ENCODE measurements at regions not wholly inside any gene's neighbourhood (a gene's known extent, or its start where the extent isn't known, plus 50 kb on each side); places are given as distances from the start of the nearest gene placed in this dataset.

DNA sequence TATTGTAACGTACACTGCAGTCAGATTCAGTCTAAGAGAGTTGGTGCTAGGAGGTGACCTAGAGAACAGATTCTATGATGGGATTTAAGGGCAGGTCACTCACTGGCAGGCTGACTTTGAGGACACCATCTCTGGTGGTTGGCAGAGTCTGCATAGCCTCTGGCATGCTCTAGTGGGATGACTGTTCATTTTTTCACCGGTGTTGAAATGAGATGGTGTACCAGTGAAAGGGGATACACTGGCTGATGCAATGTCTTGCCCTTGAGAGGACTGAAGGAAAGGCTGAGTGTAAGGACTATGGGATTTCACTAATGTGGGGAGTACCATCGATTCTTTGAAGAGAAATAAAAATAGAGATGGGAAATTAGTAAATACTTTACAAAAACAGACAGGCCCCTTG, 186.9 kb upstream of the PIEZO2 start:
- Histone ChIP-seq H3K4me3 (ENCODE audit: low read depth, low read length) (no peak overlapping the region), H3K27ac (no peak overlapping the region), H3K27me3 (replicated peaks) (no peaks in the 10 kb centered on the region), H3K36me3 (replicated peaks) (no peaks in the 10 kb centered on the region)
- in situ Hi-C loops (cut with HindIII; ENCODE audit: low pct_ligation_motif_present, low sequenced_read_pairs), result no loop called here
- no peak for DNase-seq
- TF ChIP-seq, protein P1, sequence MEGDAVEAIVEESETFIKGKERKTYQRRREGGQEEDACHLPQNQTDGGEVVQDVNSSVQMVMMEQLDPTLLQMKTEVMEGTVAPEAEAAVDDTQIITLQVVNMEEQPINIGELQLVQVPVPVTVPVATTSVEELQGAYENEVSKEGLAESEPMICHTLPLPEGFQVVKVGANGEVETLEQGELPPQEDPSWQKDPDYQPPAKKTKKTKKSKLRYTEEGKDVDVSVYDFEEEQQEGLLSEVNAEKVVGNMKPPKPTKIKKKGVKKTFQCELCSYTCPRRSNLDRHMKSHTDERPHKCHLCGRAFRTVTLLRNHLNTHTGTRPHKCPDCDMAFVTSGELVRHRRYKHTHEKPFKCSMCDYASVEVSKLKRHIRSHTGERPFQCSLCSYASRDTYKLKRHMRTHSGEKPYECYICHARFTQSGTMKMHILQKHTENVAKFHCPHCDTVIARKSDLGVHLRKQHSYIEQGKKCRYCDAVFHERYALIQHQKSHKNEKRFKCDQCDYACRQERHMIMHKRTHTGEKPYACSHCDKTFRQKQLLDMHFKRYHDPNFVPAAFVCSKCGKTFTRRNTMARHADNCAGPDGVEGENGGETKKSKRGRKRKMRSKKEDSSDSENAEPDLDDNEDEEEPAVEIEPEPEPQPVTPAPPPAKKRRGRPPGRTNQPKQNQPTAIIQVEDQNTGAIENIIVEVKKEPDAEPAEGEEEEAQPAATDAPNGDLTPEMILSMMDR (IDR thresholded peaks at IDR 0.05; ENCODE audit: low read depth, low read length, missing control alignments), result no peak

DNA sequence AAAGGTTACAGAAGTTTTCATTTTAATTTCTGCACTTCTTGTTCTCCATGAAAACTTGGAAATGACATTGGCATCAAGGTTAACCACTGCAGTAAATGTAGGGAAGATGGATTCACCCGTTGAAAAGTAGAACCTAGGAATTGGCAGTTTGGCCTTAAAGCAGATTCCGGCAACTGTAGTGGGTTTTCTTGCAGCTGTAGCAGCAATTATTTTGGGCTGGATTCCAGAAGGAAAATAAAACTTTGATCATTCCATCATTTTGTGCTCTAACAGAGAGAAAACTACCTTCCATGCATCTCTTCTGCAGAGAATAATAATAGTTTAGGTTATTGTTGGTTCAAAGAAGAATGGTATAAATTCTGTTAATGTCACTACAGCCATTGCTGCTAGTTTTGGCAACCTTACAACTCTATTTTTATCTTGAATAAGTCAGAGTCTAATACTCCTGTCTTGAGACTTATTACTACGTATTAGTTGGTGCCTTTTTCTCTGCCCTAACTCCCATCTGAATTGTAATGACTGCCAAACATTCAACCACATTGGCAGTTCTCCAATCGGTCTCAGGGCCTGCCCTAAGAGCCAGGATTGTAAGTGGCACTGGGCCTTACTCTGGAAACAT, 178.1 kb upstream of the PIEZO2 start:
- in situ Hi-C loops (cut with HindIII; ENCODE audit: low pct_ligation_motif_present, low sequenced_read_pairs), result no loop called here
- H3K27ac ChIP-seq, result no peak overlapping the region
- H3K36me3 ChIP-seq (replicated peaks), result no peaks in the 10 kb centered on the region
- TF ChIP-seq, protein P1 (IDR thresholded peaks at IDR 0.05; ENCODE audit: low read depth, low read length, missing control alignments), result no peak
- H3K4me3 ChIP-seq (ENCODE audit: low read depth, low read length), result no peak overlapping the region
- H3K27me3 ChIP-seq (replicated peaks), result no peaks in the 10 kb centered on the region
- DNase-seq, result no peak

DNA sequence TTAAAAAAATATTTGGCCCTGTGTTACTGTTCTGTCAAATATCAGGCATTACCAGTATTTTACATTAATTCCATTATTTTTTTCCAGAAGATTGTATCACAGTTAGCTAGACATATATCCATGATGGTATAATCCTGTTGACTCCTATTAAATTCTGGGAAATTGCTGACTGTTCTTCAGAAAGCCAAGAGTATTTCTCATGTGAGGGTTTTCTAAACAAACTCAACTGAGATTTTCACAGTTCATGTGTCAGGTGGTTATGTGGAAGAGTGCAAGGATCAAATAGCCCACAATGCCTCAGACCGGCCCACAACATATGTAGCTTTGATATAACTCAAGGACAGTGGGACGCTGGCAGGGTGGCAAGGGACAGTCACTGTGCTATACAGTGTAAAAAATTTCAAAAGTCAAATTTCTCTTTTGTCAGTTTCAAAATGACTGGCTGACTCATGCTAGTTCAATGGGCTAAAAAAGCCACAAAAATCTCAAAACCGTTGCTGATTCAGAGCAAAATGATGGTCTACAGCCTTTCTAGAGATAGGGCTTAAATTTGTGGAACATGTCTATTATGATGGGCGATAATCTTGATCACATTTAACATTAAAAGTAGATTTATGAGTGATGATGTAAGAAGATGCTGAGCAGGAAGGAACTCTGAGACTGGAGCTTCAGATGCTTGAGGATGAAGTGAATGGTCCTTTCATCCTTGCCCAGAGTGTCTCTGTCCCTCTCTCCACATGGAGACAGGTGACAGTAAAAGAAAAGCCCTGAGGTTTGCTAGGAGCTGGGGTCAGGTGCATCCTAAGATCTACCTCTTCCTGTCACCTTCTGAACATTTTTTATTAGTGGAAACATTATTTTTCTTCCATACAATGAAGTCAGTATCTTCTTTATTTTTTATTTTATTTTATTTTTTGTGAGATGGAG, 175.8 kb upstream of the PIEZO2 start:
- in situ Hi-C loops (cut with HindIII; ENCODE audit: low pct_ligation_motif_present, low sequenced_read_pairs), result no loop called here
- H3K27ac ChIP-seq, result peak overlapping the region; percentile 87
- peak; percentile 88 for DNase-seq

DNA sequence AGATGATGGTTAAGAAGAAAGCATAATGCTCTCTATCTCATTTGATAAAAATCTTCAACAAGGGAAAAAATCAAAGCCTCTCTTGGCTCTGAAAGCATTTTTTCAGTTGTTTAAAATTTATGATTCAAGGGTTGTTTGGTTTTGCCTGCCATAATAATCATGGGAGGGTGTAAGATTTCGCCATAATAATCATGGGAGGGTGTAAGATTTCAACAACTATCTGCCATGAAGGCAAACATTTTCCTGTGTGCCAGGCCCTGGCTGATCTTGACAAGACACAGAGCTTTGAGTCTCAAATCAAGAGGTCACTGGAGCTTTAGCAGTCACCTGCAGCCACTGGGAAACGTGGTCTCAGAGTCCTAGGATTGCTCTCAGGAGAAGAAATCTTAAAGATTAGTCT, 175.1 kb upstream of the PIEZO2 start:
- Histone ChIP-seq H3K36me3 (replicated peaks) (no peaks in the 10 kb centered on the region), H3K27ac (peak overlapping the region; percentile 87), H3K27me3 (replicated peaks) (no peaks in the 10 kb centered on the region), H3K4me3 (ENCODE audit: low read depth, low read length) (no peak overlapping the region)
- no peak for DNase-seq
- TF ChIP-seq, protein P1 (IDR thresholded peaks at IDR 0.05; ENCODE audit: low read depth, low read length, missing control alignments), result no peak
- in situ Hi-C loops (cut with HindIII; ENCODE audit: low pct_ligation_motif_present, low sequenced_read_pairs), result no loop called here

More for the DNA sequence above, 175.8 kb upstream of the PIEZO2 start:
- TF ChIP-seq, protein P1 (IDR thresholded peaks at IDR 0.05; ENCODE audit: low read depth, low read length, missing control alignments), result no peak
- Histone ChIP-seq H3K27me3 (replicated peaks) (no peaks in the 10 kb centered on the region), H3K36me3 (replicated peaks) (no peaks in the 10 kb centered on the region), H3K4me3 (ENCODE audit: low read depth, low read length) (no peak overlapping the region)

DNA sequence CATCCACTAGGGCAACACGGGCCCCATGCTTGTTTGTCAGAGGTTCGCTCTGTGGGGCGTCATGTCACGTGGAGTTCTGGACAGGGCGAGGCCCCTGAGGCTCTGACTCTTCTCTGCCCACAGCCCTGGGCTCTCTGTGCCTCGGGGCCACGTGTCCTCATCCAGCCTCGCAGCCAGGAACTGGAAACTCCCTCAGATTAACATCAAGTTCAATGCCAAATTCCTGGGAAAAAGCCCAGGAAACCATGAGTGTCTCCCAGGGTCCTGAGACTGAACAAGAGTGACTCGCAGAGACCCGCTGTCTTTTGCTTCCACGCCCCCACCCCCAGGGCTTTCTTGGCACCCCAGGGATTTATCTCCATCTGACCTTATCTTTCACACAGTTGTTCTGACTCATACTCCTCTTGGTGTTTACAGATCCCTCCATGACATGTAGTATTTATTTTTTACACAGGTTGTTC, 174.0 kb upstream of the PIEZO2 start:
- Histone ChIP-seq H3K36me3 (replicated peaks) (no peaks in the 10 kb centered on the region), H3K27me3 (replicated peaks) (no peaks in the 10 kb centered on the region), H3K4me3 (ENCODE audit: low read depth, low read length) (no peak overlapping the region), H3K27ac (peak overlapping the region; percentile 87)
- TF ChIP-seq, protein P1 (IDR thresholded peaks at IDR 0.05; ENCODE audit: low read depth, low read length, missing control alignments), result peak; percentile 31
- DNase-seq, result peak; percentile 92
- in situ Hi-C loops (cut with HindIII; ENCODE audit: low pct_ligation_motif_present, low sequenced_read_pairs), result no loop called here
